Panc1 (cell line): ENCODE measurements at regions not wholly inside any gene's neighbourhood (a gene's known extent, or its start where the extent isn't known, plus 50 kb on each side); places are given as distances from the start of the nearest gene placed in this dataset.

ENCODE experiments used
- POLR2AphosphoS5 ChIP-seq: IDR thresholded peaks from 2 replicates; pipeline ENCODE4 v1.6.1; 2012; ENCODE audit warnings: mild to moderate bottlenecking, low read depth, low read length, moderate library complexity
- SIN3A ChIP-seq: IDR thresholded peaks from 2 replicates; pipeline ENCODE4 v1.6.1; 2012; ENCODE audit warnings: low read depth, mild to moderate bottlenecking, low read length, moderate library complexity, borderline replicate concordance; ENCODE audit not compliant: insufficient read depth
- TCF7L2 ChIP-seq: IDR thresholded peaks from 2 replicates; pipeline ENCODE4 v1.6.1; 2011; ENCODE audit warnings: mild to moderate bottlenecking, low read depth, low read length, inconsistent platforms
- TF ChIP-seq, protein P1 (sequence below): fragments of 450-650 bp; IDR thresholded peaks from 2 replicates; pipeline ENCODE4 v1.5.1; 2017; ENCODE audit warnings: mild to moderate bottlenecking
- TF ChIP-seq, protein P2 (sequence below), 2 experiments: IDR thresholded peaks; 2 replicates each; pipeline ENCODE4 v1.6.1; 2011 to 2012; ENCODE audit warnings: low read depth in 2 of 2, control low read depth in 1 of 2, low read length in 1 of 2, mild to moderate bottlenecking in 1 of 2, moderate library complexity in 1 of 2; ENCODE audit not compliant: insufficient read depth in 1 of 2

DNA sequence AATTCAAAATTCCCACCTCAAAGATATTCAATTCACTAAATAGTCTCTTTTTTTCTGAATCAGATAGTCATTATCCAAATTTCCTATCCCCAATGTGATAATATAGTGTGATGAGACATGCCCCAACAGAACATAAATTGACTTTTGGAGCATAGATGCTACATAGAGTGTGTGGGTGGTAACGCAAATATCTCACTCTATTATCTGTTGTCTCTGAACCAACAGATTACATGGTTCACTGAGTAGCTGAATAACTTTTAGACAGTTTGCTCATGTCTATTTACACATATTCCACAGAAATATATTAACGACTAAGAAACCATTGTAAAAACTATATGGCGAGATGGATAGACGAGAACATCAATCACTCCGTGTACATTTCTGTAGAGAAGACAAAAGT lies 209.9 kb downstream of the BARHL2 start:
- TF ChIP-seq POLR2AphosphoS5 (no peak), SIN3A (no peak), TCF7L2 (no peak)
- TF ChIP-seq, protein P1, sequence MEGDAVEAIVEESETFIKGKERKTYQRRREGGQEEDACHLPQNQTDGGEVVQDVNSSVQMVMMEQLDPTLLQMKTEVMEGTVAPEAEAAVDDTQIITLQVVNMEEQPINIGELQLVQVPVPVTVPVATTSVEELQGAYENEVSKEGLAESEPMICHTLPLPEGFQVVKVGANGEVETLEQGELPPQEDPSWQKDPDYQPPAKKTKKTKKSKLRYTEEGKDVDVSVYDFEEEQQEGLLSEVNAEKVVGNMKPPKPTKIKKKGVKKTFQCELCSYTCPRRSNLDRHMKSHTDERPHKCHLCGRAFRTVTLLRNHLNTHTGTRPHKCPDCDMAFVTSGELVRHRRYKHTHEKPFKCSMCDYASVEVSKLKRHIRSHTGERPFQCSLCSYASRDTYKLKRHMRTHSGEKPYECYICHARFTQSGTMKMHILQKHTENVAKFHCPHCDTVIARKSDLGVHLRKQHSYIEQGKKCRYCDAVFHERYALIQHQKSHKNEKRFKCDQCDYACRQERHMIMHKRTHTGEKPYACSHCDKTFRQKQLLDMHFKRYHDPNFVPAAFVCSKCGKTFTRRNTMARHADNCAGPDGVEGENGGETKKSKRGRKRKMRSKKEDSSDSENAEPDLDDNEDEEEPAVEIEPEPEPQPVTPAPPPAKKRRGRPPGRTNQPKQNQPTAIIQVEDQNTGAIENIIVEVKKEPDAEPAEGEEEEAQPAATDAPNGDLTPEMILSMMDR: no peak
- TF ChIP-seq, protein P2, sequence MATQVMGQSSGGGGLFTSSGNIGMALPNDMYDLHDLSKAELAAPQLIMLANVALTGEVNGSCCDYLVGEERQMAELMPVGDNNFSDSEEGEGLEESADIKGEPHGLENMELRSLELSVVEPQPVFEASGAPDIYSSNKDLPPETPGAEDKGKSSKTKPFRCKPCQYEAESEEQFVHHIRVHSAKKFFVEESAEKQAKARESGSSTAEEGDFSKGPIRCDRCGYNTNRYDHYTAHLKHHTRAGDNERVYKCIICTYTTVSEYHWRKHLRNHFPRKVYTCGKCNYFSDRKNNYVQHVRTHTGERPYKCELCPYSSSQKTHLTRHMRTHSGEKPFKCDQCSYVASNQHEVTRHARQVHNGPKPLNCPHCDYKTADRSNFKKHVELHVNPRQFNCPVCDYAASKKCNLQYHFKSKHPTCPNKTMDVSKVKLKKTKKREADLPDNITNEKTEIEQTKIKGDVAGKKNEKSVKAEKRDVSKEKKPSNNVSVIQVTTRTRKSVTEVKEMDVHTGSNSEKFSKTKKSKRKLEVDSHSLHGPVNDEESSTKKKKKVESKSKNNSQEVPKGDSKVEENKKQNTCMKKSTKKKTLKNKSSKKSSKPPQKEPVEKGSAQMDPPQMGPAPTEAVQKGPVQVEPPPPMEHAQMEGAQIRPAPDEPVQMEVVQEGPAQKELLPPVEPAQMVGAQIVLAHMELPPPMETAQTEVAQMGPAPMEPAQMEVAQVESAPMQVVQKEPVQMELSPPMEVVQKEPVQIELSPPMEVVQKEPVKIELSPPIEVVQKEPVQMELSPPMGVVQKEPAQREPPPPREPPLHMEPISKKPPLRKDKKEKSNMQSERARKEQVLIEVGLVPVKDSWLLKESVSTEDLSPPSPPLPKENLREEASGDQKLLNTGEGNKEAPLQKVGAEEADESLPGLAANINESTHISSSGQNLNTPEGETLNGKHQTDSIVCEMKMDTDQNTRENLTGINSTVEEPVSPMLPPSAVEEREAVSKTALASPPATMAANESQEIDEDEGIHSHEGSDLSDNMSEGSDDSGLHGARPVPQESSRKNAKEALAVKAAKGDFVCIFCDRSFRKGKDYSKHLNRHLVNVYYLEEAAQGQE (IDR thresholded peaks at IDR 0.05; ENCODE audit: insufficient read depth in 1 of 2, low read depth in 2 of 2, low read length in 1 of 2): no peak
